LNCaP clone FGC (cell line): ENCODE measurements at regions not wholly inside any gene's neighbourhood (a gene's known extent, or its start where the extent isn't known, plus 50 kb on each side); places are given as distances from the start of the nearest gene placed in this dataset.

Experiments used
- DNase-seq: peaks from one replicate; pipeline ENCODE4 v3.0.0-alpha.2; 2011; ENCODE audit warnings: low read depth
- H3K4me3 ChIP-seq: 2 replicates; pipeline ENCODE4 v1.5.1; 2011; ENCODE audit warnings: mild to moderate bottlenecking, low read depth, low read length, control low read depth
- TF ChIP-seq, protein P1 (sequence below): IDR thresholded peaks from 2 replicates; pipeline ENCODE4 v1.5.1; 2012; ENCODE audit warnings: mild to moderate bottlenecking; ENCODE audit not compliant: control insufficient read depth, insufficient read depth; ENCODE audit errors: extremely low read depth

DNA sequence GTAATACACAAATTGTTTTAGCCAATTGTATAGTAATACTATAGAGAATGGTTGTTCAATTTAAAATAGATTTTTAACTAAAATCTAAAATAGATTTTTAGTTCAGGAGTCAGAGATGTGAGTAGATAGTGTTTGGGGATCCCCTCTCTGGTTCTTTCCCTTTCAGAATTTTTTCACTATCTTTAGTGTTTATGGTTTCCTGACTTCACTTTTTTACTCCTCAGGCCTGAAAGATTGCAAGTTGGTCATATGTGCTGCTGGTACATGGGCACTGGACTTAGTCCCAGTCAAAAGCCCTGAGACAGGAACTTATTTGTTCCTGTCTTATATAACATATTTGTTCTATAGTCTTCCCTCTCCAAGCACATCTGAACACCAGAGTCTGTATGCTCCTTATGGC lies 96.8 kb upstream of the ATP1B1 start:
- TF ChIP-seq, protein P1, sequence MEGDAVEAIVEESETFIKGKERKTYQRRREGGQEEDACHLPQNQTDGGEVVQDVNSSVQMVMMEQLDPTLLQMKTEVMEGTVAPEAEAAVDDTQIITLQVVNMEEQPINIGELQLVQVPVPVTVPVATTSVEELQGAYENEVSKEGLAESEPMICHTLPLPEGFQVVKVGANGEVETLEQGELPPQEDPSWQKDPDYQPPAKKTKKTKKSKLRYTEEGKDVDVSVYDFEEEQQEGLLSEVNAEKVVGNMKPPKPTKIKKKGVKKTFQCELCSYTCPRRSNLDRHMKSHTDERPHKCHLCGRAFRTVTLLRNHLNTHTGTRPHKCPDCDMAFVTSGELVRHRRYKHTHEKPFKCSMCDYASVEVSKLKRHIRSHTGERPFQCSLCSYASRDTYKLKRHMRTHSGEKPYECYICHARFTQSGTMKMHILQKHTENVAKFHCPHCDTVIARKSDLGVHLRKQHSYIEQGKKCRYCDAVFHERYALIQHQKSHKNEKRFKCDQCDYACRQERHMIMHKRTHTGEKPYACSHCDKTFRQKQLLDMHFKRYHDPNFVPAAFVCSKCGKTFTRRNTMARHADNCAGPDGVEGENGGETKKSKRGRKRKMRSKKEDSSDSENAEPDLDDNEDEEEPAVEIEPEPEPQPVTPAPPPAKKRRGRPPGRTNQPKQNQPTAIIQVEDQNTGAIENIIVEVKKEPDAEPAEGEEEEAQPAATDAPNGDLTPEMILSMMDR, result no peak
- no peak for DNase-seq
- no peak overlapping the region for H3K4me3 ChIP-seq

DNA sequence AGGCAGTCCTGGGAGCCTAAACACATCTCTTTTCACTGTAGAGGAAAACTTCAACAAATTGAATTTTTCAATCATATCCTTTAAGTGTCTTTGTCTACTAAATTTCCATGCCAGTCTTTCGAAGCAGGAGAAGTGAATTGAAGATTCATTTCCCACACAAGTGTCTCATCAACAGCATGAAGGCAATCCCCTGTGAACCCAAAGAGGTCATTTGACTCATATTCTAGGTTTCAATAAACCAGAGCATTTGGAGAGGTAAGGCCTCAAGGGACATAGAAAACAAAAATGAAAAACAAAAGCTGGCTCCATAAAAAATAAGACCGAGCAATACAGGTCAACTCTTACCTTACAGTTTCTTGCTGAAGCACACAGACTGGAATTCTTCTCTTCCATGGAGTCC lies 94.1 kb upstream of the ATP1B1 start:
- no peak for DNase-seq
- H3K4me3 ChIP-seq, result no peak overlapping the region
- TF ChIP-seq, protein P1, result no peak

DNA sequence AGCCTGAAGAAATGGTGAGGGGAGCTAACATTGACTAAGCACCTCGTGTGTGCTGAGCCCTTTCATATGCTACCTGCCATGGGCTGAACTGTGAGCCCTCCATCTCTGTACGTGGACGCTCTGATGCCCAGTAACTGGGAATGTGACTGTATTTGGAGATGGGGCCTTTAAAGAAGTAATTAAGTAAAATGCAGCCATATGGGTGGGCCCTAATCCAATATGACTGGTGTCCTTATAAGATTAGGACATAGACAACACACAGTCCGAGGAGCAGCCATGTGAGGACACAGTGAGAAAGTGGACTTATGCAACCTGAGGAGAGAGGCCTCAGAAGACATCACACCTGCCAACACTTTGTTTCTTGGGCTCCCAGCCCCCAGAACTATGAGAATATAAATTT lies 92.7 kb upstream of the ATP1B1 start:
- TF ChIP-seq, protein P1, result no peak
- DNase-seq, result no peak

DNA sequence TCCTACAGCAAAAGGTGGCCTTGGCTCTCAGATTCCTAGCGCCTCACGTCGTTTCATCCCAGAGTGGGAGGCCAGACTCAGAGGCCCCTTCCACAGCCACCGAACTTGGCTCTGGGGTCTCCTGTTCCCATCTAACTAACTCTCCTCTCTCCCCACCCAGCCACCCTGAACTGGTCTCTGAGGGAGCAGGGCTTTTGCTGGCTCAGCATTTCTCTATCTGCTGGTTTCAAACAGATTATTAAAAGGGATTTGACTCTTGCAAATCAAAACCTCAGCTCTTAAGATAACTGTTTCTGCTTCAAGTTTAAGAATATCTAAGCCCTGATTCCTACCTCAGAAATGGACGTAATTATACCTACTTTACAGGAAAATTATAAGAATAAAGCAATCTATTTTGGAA lies 91.0 kb upstream of the ATP1B1 start:
- no peak for DNase-seq
- no peak overlapping the region for H3K4me3 ChIP-seq
- TF ChIP-seq, protein P1, result no peak

More for the DNA sequence above, 92.7 kb upstream of the ATP1B1 start:
- H3K4me3 ChIP-seq, result no peak overlapping the region

DNA sequence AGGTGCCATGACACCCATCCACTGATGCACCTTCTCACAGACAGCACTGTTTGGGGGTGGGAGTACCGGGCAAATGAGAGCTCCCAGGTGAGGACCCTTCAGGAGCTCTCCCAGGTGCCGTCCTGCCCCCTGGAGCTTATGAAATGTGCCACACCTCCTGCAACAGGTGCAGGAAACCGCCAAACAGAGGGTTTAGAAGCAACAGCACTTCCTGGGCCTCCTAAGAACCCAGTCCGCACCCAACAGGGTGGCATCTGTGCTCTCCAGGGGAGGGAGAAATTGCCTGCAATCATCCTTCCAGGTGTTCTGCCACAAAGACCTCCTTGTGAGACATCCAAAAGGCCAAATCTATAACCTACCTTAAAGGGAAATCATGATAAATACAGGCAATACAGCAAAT lies 87.7 kb upstream of the ATP1B1 start:
- TF ChIP-seq, protein P1, result no peak

DNA sequence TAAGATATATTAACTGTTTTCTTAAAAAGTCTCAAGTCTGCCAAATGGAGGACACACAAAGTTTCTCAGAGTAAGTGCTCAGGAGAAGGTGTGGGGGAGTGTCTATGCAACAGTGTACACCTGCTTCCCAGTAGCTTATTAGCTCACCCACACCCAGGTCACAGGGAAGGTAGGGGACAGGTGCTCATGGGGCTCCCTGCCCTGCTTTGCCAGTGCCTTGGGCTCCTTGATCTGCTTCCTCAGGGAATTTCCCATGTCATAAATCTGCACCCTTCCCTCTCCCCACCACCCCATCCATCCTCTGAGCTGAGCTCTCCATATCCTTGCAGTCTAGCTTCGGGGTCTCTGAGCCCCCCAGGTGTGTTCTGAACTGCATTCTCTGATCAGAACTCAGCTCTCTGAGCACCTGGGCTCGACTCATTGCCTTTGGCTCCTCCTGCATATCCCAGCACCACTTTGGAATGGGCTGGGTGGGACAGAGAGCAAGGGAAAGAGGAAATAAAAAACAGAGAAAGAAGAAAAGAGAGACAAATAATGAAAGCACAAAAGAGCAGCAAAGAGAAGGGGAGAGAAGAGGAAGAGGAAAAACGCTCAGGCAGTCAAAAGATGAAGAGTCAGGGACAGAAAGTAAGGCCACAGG lies 87.0 kb upstream of the ATP1B1 start:
- DNase-seq, result no peak
- TF ChIP-seq, protein P1, result no peak
- H3K4me3 ChIP-seq, result no peak overlapping the region

More for the DNA sequence above, 87.7 kb upstream of the ATP1B1 start:
- H3K4me3 ChIP-seq, result no peak overlapping the region
- DNase-seq, result no peak

DNA sequence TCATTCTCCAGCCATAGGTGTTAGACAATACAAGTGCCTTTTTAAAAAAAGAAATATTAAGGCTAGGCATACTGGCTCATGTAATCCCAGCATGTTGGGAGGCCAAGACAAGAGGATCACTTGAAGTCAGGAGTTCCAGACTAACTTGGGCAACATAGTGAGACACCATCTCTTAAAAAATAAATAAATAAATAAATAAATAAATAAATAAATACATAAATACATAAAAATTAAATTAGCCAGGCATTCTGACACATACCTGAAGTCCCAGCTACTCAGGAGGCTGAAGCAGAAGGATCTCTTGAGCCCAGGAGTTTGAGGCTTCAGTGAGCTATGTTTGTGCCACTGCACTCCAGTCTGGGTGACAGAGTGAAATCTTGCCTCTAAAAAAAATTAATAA lies 85.8 kb upstream of the ATP1B1 start:
- no peak overlapping the region for H3K4me3 ChIP-seq
- TF ChIP-seq, protein P1, result no peak
- DNase-seq, result no peak
